ENCODE measurements at regions not wholly inside any gene's neighbourhood (a gene's known extent, or its start where the extent isn't known, plus 50 kb on each side); places are given as distances from the start of the nearest gene placed in this dataset.

GRCh38 chr20:11652128-11652527, 265.6 kb upstream of the BTBD3 start:
- TF ChIP-seq OSR1 (CRISPR knock-in tag; IDR thresholded peaks at IDR 0.05) (no peak), SNAI2 (CRISPR knock-in tag; IDR thresholded peaks at IDR 0.05) (no peak), PATZ1 (CRISPR knock-in tag; IDR thresholded peaks at IDR 0.05; ENCODE audit: borderline replicate concordance) (no peak), CREB5 (CRISPR knock-in tag; IDR thresholded peaks at IDR 0.05; ENCODE audit: low read depth) (no peak), RARB (CRISPR knock-in tag; IDR thresholded peaks at IDR 0.05) (no peak), POU6F1 (CRISPR knock-in tag; IDR thresholded peaks at IDR 0.05; ENCODE audit: borderline replicate concordance, low read depth) (no peak), GLIS3 (CRISPR knock-in tag; IDR thresholded peaks at IDR 0.05) (no peak), ZNF565 (CRISPR knock-in tag; conservative IDR thresholded peaks at IDR 0.05; ENCODE audit: low read depth) (no peak), ARNTL (CRISPR knock-in tag; IDR thresholded peaks at IDR 0.05; ENCODE audit: borderline replicate concordance, low read depth) (no peak), TSHZ2 (CRISPR knock-in tag; IDR thresholded peaks at IDR 0.05) (no peak), PPARA (CRISPR knock-in tag; IDR thresholded peaks at IDR 0.05; ENCODE audit: borderline replicate concordance) (no peak)
- TF ChIP-seq, protein P1, sequence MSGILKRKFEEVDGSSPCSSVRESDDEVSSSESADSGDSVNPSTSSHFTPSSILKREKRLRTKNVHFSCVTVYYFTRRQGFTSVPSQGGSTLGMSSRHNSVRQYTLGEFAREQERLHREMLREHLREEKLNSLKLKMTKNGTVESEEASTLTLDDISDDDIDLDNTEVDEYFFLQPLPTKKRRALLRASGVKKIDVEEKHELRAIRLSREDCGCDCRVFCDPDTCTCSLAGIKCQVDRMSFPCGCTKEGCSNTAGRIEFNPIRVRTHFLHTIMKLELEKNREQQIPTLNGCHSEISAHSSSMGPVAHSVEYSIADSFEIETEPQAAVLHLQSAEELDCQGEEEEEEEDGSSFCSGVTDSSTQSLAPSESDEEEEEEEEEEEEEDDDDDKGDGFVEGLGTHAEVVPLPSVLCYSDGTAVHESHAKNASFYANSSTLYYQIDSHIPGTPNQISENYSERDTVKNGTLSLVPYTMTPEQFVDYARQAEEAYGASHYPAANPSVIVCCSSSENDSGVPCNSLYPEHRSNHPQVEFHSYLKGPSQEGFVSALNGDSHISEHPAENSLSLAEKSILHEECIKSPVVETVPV (CRISPR knock-in tag; IDR thresholded peaks at IDR 0.05), result no peak
